ENCODE measurements at regions not wholly inside any gene's neighbourhood (a gene's known extent, or its start where the extent isn't known, plus 50 kb on each side); places are given as distances from the start of the nearest gene placed in this dataset.
"Not testable (repeated sequence)": the region's sequence is repeated elsewhere in the genome, so short reads cannot be mapped to it uniquely, and the experiment has no call there.

DNA sequence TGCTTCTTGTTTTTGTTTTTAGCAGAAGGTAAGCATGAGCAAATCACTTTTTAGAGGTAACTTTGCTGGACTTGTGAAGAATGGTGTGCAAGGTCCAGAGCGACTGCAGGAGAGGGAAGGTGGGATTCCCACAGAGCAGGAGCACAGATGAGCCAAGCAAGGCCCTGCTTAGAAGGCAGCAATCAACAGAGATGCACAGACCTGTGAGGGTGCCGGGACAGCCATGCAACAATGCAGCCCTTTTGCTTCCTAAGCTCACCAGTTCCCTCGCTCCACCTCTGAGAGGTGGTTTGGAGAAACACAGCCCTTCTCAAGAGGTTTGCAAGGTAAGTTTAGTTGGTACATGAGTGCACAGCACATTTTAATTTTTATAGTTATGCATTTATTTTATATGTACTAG lies 85.1 kb upstream of the FBXO28 start:
- not testable (repeated sequence) for DNase-seq

DNA sequence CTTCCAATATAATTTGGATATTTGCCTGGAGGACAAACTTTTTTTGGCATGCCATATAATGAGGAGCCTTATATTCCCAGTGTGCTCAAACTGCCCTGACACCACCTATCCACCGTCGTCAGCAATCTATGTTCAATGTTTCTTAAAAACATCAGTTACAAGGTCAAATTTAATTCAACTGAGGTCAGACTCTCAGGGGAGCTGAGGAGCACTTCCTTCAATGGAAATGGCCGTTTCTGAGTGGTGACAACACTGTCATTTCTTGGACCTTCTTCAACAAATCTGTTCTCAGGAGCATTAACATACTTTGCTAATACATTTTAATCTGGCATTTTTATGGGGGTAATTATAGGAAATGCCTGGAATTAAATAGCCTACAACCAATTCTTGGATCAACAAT lies 90.8 kb upstream of the FBXO28 start:
- not testable (repeated sequence) for DNase-seq

DNA sequence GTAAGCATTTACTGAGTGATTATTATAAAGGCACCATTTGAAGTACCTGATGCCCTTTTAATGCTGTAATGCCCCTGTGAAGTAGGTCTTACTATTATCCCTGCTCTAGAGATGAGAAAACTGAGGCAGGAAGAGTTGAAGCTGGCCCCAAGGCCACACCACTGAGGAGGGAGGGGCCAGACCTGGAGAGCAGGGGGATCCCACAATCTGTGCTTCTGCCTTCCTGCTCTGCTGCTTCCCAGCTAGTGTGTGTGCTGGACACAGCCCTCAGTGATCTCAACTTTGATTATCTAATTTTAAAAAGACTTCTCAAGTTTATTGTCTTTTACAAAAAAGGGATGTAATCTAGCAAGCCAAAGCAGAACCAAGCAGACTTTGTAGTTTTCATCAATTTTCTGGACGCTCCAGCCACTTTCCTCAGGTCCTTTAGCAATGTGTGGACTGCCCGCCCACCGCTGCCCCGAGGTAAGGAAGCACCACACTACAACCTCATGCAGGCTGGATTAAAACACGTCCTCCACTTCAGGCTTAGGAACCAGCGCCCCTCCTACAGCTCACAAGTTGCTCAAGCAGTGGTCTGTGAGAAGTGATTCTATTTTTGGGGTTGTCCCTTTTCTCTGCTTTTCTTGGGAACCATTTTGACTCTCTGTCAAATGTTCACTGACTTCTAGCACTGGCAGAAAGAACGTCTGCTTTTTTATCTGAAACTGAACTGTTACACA lies 91.5 kb upstream of the FBXO28 start:
- not testable (repeated sequence) for DNase-seq

DNA sequence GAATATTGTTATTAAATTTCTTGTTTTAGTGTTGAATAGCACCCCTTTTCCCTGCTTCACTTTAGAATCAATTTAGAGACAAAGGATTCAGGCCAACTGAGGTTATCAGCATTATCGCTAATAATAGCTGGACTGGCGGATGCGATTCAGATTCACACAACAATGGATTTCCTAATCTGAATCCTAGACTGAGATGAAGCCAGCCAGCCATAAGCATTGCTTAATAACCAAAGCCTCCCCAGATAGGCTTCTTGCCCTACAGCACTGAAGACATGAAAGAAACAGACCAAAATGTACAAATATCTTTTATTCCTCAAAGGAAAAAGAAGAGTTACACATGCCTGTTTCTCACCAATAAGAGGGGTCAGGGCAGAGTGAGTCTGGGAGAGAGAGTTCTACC lies 94.0 kb upstream of the FBXO28 start:
- DNase-seq: not testable (repeated sequence)

DNA sequence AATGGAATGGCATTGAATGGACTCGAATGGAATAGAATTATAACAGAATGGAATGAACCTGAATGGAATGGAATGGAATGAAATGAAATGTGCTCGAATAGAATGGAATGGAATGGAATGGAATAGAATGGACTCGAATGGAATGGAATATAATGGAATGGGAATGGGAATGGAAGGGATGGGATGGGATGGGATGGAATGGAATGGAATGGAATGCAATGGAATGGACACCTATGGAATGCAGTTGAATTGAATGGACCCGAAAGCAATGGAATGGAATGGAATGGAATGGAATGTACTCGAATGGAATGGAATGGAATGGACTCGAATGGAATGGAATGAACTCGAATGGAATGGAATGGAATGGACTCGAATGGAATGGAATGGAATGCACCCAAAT lies 98.1 kb upstream of the FBXO28 start:
- not testable (repeated sequence) for DNase-seq

DNA sequence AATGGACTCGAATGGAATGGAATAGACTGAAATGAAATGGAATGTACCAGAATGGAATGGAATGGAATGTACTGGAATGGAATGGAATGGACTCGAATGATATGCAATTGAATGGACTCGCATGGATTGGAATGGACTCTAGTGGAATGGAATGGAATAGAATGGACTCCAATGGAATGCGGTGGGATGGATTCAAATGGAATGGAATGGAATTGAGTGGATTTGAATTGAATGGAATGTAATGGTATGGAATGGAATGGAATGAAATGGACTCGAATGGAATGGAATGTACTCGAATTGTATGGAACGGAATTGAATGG lies 99.6 kb upstream of the FBXO28 start:
- DNase-seq: no peak

DNA sequence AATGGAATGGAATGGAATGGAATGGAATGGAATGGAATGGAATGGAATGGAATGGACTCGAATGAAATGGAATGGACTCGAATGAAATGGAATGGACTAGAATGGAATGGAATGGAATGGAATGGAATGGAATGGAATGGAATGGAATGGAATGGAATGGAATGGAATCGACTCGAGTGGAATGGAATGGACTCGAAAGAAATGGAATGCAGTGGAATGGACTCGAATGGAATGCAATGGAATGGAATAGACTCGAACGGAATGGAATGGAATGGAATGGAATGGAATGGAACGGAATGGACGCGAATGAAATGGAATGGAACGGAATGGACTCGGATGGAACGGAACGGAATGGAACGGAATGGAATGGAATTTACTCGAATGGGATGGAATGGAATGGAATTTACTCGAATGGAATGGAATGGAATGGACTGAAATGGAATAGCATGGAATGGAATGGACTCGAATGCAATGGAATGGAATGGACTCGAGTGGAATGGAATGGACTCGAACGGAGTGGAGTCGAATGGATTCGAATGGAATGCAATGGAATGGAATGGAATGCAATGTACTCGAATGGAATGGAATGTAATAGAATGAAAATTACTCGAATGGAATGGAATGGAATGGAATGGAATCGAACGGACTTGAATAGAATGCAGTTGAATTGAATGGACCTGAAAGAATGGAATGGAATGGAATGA lies 100.1 kb upstream of the FBXO28 start:
- not testable (repeated sequence) for DNase-seq

DNA sequence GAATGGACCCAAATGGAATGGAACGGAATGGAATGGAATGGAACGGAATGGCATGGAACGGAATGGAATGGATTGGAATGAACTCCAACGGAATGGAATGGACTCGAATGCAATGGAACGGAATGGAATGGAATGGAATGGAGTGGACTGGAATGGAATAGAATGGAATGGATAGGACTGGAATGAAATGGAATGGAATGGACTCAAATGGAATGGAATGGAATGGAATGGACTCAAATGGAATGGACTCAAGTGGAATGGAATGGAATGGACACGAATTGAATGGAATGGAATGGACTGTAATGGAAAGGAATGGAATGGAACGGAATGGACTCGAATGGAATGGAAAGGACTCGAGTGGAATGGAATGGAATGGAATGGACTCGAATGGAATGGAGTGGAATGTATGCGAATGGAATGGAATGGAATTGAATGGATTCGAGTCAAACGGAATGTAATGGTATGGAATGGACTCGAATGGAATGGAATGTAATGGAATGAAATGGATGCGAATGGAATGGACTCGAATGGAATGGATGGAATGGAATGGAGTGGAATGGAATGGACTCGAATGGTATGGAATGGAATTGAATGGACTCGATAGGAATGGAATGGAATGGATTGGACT lies 101.0 kb upstream of the FBXO28 start:
- not testable (repeated sequence) for DNase-seq

DNA sequence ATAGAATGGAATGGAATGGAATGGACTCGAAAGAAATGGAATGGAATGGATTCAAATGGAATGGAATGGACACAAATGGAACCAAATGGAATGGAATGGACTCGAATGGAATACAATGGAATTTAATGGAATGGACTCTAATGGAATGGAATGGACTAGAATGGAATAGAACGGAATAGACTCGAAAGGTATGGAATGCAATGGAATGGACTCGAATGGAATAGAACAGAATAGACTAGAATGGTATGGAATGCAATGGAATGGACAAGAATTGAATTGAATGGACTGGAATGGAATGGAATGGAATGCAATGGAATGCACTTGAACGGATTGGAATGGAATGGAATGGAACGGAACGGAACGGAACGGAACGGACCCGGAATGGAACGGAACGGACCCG lies 101.7 kb upstream of the FBXO28 start:
- DNase-seq: not testable (repeated sequence)

DNA sequence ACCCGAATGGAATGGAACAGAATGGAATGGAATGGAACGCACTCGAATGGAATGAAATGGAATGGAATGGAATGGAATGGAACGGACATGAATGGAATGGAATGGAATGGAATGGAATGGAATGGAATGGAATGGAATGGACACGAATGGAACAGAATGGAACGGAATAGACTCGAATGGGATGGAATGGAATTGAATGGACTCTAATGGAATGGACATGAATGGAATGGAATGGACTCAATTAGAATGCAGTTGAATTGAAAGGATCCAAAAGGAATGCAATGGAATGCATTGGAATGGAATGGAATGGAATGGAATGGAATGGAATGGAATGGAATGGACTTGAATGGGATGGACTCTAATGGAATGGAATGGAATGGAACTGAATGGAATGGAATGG lies 102.2 kb upstream of the FBXO28 start:
- DNase-seq: not testable (repeated sequence)

DNA sequence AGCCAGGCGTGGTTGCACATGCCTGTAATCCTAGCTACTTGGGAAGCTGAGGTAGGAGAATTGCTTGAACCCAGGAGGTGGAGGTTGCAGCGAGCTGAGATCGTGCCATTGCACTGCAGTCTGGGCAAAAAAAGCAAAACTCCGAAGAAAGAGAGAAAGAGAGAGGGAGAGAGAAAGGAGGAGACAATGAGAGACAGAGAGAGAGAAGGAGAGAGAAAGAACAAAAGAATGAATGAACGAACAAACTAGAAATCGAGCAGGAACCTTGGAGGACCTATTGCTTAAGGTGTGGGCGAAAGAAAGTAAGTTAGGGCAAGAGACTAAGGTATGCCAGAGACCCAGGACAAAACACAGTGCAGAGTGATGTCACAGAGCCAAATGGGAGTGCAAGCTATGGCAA lies 102.8 kb upstream of the FBXO28 start:
- DNase-seq: not testable (repeated sequence)

DNA sequence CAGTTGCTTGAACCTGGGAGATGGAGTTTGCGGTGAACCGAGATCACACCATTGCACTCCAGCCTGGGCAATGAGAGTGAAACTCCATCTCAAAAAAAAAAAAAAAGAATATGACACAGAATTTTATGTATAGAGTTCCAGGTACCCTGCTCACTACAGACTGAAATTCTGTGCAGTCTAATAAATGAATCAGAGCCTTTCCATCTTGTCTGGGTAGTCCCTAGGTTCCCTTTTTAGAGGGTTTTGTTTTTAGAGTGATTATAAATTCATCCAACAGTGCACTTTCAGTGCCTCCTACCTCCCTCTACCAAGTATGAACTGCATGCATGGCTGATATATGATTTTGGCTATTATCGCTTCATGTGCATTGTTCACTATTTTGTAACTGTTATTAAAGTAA lies 107.9 kb upstream of the FBXO28 start:
- not testable (repeated sequence) for DNase-seq

DNA sequence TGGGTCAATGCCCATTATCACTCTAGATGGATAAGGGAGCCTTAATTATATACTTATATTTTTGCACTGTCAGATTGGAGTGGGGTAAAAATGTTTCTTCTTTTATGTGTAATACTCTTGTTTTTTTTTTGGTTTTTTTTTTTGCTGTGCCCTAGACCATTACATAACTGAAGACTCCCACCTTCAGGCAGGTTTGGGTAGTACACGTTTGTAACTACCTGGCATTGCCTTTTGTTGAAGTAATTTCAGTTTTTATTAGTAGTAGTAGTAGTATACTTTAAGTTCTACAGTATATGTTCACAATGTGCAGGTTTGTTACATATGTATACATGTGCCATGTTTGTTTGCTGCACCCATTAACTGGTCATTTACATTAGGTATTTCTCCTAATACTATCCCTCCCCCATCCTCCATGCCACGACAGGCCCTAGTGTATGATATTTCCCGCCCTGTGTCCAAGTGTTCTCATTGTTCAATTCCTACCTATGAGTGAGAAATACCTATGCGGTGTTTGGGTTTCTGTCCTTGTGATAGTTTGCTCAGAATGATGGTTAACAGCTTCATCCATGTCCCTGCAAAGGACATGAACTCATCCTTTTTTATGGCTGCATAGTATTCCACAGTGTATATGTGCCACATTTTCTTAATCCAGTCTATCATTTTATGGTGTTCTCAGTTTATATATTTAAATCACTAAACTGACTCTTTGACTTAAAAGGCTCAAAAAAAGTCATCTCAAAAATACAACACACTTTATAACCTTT lies 109.2 kb upstream of the FBXO28 start:
- DNase-seq: not testable (repeated sequence)

DNA sequence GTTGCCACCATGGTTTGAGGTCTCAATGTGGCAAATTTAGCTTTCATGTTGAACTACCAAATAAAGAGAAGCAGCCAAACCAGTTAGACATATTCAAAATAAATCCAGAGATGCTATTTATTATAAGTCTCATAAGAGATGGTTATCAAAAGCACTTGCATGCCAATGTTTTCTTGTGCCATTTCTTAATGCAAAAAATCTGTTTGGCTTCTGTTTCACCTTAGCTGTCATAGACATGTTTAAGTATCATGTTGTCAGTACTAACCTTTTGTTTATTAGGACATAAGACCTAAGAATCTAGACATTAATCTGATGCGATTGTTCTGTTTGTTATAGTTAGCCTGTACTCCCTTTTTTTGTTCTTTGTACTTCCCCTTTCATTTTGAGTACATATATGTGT lies 110.0 kb upstream of the FBXO28 start:
- not testable (repeated sequence) for DNase-seq

DNA sequence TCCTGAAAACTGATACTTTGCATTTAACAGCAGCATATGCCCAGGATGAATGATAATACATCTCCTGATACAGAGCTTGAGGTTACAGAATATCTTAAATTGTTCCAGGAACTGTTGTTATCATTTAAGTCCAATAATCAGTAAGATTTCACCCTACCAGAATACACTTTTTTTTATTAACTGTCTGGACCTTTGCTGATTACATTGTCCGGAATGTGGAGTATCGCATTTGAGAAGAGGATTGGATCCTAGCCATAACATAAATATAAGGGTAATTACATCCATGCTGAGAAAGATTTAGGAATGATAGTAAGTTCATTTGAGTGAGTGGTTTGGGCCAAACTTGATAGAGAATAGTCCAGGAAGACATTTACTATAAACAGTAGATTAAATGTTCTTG lies 112.2 kb upstream of the FBXO28 start:
- not testable (repeated sequence) for DNase-seq

DNA sequence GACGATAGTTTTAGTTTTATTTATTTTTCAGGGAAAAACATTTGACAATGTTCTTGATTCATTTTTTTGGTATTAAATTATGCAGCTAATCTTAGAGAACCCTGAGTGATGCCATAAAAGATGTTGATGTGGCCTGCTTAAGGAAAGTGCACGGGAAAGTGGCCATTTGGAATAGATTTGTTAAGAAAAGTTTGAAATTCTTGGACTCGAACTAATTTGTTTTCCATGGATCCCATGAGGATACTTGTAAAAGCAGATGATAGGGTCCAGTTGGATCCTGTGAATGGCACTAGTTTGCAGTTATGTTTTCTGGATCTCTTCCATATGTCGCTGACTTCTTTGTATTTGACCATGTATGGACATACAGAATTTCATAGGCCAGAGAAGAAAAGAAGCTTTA lies 114.2 kb upstream of the FBXO28 start:
- not testable (repeated sequence) for DNase-seq

DNA sequence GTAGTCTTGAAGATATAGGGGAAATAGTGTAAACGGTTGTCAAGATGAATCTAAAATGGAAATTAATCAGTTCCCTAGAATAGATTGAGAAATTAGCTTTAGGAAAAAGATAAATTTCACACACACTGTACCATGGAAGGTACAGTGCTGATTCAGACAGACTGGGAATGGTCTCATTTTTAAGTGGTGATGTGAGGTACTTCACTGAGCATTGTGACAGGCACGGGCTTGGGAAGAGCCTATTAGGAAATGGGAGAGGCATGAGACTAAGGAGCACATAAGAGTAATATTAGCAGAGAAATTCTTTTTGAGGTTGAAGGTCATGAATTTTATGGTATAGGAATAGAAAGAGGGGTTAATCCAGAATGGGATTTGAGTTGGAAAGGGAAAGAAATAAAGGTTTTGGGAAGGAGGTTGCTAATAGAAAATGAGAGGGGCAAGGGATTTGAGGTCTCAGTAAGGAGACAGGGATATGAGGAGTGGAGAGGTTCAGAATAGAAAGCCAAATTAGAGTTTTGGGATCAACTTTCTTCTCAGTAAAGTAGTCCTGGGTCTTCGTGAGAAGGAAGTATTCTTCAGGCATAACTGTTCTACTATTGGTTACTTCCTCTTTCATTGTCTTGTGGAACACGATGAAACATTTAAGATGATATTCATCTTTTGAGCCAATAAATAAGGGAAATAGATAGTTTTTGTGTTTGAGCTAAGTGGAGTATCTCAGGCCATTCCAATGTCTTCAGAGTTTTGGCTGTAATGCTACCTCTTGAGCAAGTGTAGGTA lies 115.0 kb upstream of the FBXO28 start:
- not testable (repeated sequence) for DNase-seq

DNA sequence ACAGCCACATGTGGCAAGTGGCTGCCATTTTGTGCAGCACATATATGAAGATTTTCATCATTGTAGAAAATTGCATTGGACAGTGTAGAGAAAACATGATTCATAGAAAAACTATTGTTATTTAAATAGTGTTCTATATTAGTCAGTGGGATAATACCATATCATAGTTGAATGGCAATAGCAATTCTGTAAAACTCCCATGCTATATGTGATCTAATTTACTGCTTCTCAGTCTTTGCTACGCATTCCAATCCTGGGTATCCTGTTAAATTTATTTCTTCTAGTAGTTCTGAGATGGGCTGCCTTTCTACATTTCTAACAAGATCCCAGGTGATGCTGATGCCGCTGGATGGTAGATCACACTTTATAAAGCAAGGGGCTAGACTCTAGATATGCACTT lies 117.5 kb upstream of the FBXO28 start:
- not testable (repeated sequence) for DNase-seq

DNA sequence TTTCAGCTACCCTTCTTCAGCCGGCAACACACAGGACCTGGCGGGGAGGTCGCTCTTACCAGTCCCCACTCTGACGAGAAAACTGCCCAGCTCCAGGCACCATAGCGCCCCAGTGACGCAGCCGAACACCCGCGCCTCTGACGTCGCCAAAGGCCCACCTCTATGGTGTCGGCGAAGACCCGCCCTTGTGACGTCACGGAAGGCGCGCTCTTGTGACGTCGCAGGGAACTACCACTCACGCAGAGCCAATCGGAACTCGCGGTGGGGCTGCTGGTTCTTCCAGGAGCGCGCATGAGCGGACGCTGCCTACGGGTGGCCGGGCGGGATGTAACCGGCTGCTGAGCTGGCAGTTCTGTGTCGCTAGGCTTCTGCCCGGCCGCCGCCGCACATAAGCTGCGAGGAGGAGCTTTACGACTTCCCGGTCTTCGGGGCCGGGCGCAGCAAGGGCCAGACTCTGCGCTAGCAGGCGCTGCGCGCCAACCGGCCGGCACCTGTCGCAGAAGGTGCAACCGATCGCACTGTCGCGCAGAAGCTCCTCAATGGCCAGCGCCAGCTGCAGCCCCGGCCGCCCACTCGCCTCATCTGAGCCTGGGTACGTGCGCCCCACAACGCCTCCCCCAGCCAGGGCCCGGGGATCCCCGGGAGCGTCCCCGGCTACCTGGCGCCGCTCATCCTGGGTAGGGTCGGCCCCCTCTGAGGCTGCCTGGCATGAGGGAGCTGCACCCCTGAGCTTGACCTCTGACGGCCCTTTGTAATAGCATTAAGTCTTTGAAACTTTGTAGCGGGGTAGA lies 121.3 kb upstream of the FBXO28 start:
- peak; percentile 99 for DNase-seq

DNA sequence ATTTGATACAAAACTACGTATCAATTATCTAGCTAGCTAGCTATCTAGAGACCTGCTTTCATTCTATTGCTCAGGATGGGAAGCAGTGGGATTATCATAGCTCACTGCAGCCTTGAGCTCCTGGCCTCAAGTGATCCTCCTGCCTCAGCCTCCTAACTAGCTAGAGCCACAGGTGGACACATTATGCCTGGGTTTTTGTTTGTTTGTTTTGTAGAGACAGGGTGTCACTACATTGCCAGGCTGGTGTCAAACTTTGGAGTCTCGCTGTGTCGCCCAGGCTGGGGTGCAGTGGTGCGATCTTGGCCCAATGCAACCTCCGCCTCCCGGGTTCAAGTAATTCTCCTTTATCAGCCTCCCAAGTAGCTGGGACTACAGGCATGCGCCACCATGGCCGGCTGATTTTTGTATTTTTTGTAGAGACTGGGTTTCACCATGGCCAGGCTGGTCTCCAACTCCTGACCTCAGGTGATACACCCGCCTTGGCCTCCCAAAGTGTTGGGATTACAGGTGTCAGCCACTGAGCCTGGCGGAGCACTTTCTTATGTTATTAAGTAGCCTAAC lies 122.5 kb upstream of the FBXO28 start:
- not testable (repeated sequence) for DNase-seq

DNA sequence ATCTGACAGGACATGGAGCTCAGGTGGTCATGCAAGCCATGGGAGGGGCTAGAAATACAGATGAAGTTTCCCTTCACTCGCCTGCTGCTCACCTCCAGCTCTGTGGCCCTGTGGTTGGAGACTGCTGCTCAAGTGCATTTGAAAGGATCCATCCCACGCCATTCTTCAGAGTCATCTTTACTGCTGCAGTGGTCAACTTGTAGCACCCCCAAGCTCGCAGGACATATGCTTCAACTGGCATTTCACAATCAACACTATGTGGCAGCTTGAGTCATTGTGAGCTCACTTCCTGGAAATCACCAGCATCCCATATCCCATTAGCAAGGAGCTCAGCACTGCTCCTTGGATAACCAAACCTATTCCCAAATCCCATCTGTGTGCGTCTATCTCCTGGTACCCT lies 116.2 kb upstream of the TP53BP2 start:
- DNase-seq: not testable (repeated sequence)

Measured in NCI-H774 (cell line).